GM23338 (cell line): ENCODE measurements at regions not wholly inside any gene's neighbourhood (a gene's known extent, or its start where the extent isn't known, plus 50 kb on each side); places are given as distances from the start of the nearest gene placed in this dataset.

Experiments used
- ATAC-seq: fragments of 200-7000 bp; cut with Tn5 transposase; 3 replicates; pipeline ENCODE4 v1.9.1; 2020
- DNase-seq: peaks from one replicate; pipeline ENCODE4 v3.0.0-alpha.2; 2015; ENCODE audit warnings: low spot score
- H2AFZ ChIP-seq: fragments of 200-600 bp; sonication (generic); 2 replicates; pipeline ENCODE4 v1.8.0; 2016; ENCODE audit warnings: antibody characterized with exemption, mild to moderate bottlenecking, moderate library complexity
- H3F3A ChIP-seq: fragments of 200-600 bp; sonication (generic); replicated peaks from 2 replicates; pipeline ENCODE4 v1.8.0; 2017; ENCODE audit warnings: antibody characterized with exemption, mixed run types, low read depth
- H3K27ac ChIP-seq: fragments of 200-600 bp; sonication (generic); 2 replicates; pipeline ENCODE4 v1.6.1; 2016; ENCODE audit warnings: low read depth
- H3K27me3 ChIP-seq: fragments of 200-600 bp; sonication (generic); 2 replicates; pipeline ENCODE4 v1.8.0; 2016; ENCODE audit warnings: mild to moderate bottlenecking, mixed run types, moderate library complexity; ENCODE audit not compliant: insufficient read depth
- H3K36me3 ChIP-seq: fragments of 200-600 bp; sonication (generic); 2 replicates; pipeline ENCODE4 v1.8.0; 2016; ENCODE audit warnings: mild to moderate bottlenecking; ENCODE audit not compliant: insufficient read depth
- H3K4me1 ChIP-seq: fragments of 200-600 bp; sonication (generic); 2 replicates; pipeline ENCODE4 v1.8.0; 2016; ENCODE audit warnings: mild to moderate bottlenecking, moderate library complexity; ENCODE audit not compliant: insufficient read depth
- H3K4me2 ChIP-seq: fragments of 200-600 bp; sonication (generic); 2 replicates; pipeline ENCODE4 v1.7.1; 2017; ENCODE audit warnings: mixed run types
- H3K4me3 ChIP-seq: fragments of 200-600 bp; sonication (generic); 2 replicates; pipeline ENCODE4 v1.6.1; 2016; ENCODE audit warnings: mixed run types
- H3K79me2 ChIP-seq: fragments of 200-600 bp; sonication (generic); replicated peaks from 2 replicates; pipeline ENCODE4 v1.8.0; 2017; ENCODE audit warnings: mild to moderate bottlenecking; ENCODE audit not compliant: insufficient read depth
- H3K9me2 ChIP-seq: fragments of 200-600 bp; sonication (generic); 2 replicates; pipeline ENCODE4 v1.8.0; 2017; ENCODE audit not compliant: insufficient read depth
- H4K20me1 ChIP-seq: fragments of 200-600 bp; sonication (generic); replicated peaks from 2 replicates; pipeline ENCODE4 v1.8.0; 2017; ENCODE audit warnings: mild to moderate bottlenecking; ENCODE audit not compliant: insufficient read depth
- H3K27ac Mint-ChIP-seq: 2 replicates; pipeline ENCODE4 v1.8.0; 2020; ENCODE audit warnings: inconsistent platforms, mild to moderate bottlenecking, moderate library complexity, mixed read lengths
- H3K27me3 Mint-ChIP-seq: 3 replicates; pipeline ENCODE4 v1.8.0; 2022; ENCODE audit warnings: low read depth, mild to moderate bottlenecking, moderate library complexity, mixed read lengths, inconsistent platforms; ENCODE audit not compliant: insufficient read depth, poor library complexity
- H3K36me3 Mint-ChIP-seq: 3 replicates; pipeline ENCODE4 v1.8.0; 2021; ENCODE audit warnings: low read depth, mild to moderate bottlenecking, inconsistent platforms, moderate library complexity, mixed read lengths
- H3K4me1 Mint-ChIP-seq: 3 replicates; pipeline ENCODE4 v1.8.0; 2020; ENCODE audit warnings: mild to moderate bottlenecking, inconsistent platforms, mixed read lengths
- H3K4me3 Mint-ChIP-seq: 3 replicates; pipeline ENCODE4 v1.8.0; 2021; ENCODE audit warnings: moderate library complexity, mild to moderate bottlenecking, inconsistent platforms, mixed read lengths
- H3K9me3 Mint-ChIP-seq: 3 replicates; pipeline ENCODE4 v1.8.0; 2020; ENCODE audit warnings: moderate library complexity, mild to moderate bottlenecking, inconsistent platforms, mixed read lengths
- CREB1 ChIP-seq: fragments of 250-450 bp; sonication (Bioruptor Pico); IDR thresholded peaks from 2 replicates; pipeline ENCODE4 v1.5.0; 2020; ENCODE audit warnings: low read depth, mild to moderate bottlenecking, moderate library complexity
- ETS1 ChIP-seq: IDR thresholded peaks from 2 replicates; pipeline ENCODE4 v1.6.1; 2016; ENCODE audit warnings: antibody characterized with exemption
- EZH2 ChIP-seq: fragments of 200-600 bp; sonication (generic); IDR thresholded peaks from one replicate; pipeline ENCODE4 v1.8.0; 2017; ENCODE audit warnings: antibody characterized with exemption, mild to moderate bottlenecking, low read depth; ENCODE audit not compliant: unreplicated experiment
- EZH2phosphoT487 ChIP-seq: fragments of 200-600 bp; sonication (generic); IDR thresholded peaks from one replicate; pipeline ENCODE4 v1.8.1; 2018; ENCODE audit warnings: antibody characterized with exemption; ENCODE audit not compliant: unreplicated experiment
- JUNB ChIP-seq: IDR thresholded peaks from one replicate; pipeline ENCODE4 v1.6.1; 2016; ENCODE audit warnings: antibody characterized with exemption; ENCODE audit not compliant: unreplicated experiment
- NANOG ChIP-seq: IDR thresholded peaks from 2 replicates; pipeline ENCODE4 v1.6.1; 2016; ENCODE audit warnings: antibody characterized with exemption, borderline replicate concordance
- REST ChIP-seq: IDR thresholded peaks from one replicate; pipeline ENCODE4 v1.6.1; 2018; ENCODE audit warnings: antibody characterized with exemption; ENCODE audit not compliant: unreplicated experiment
- STAT1 ChIP-seq: IDR thresholded peaks from one replicate; pipeline ENCODE4 v1.6.1; 2016; ENCODE audit warnings: antibody characterized with exemption; ENCODE audit not compliant: unreplicated experiment
- ZNF114 ChIP-seq: fragments of 250-450 bp; sonication (Bioruptor Pico); IDR thresholded peaks from 2 replicates; pipeline ENCODE4 v1.5.0; 2020; ENCODE audit warnings: mild to moderate bottlenecking, moderate library complexity
- ZNF331 ChIP-seq: fragments of 250-450 bp; sonication (Bioruptor Pico); IDR thresholded peaks from 2 replicates; pipeline ENCODE4 v1.5.0; 2020; ENCODE audit warnings: low read depth, mild to moderate bottlenecking, moderate library complexity
- ZNF462 ChIP-seq: fragments of 250-450 bp; sonication (Bioruptor Pico); IDR thresholded peaks from 2 replicates; pipeline ENCODE4 v1.5.0; 2020; ENCODE audit warnings: mild to moderate bottlenecking, moderate library complexity

- no peak overlapping the region for H2AFZ ChIP-seq
- no peak for TF ChIP-seq EZH2phosphoT487
- no peak for TF ChIP-seq ETS1
- no peak for TF ChIP-seq REST
- no peak for TF ChIP-seq NANOG
- TF ChIP-seq CREB1 (CRISPR knock-in tag) = no peak
- TF ChIP-seq STAT1 = no peak
- no peak for TF ChIP-seq ZNF331 (CRISPR knock-in tag)
- H3K79me2 ChIP-seq = no peaks in the 10 kb centered on the region
- no peak overlapping the region for H3K4me3 ChIP-seq
- no peak overlapping the region for H3K4me3 Mint-ChIP-seq
- H4K20me1 ChIP-seq = no peaks in the 10 kb centered on the region
- no peaks in the 10 kb centered on the region for H3K27me3 ChIP-seq
- ATAC-seq (no peak), DNase-seq (no peak)
- peaks cover 15% of the 10 kb centered on the region for H3K9me3 Mint-ChIP-seq
- no peaks in the 10 kb centered on the region for H3K4me1 ChIP-seq
- H3K4me2 ChIP-seq = no peak overlapping the region
- H3K36me3 ChIP-seq = no peaks in the 10 kb centered on the region
- no peak overlapping the region for H3K27ac ChIP-seq
- peaks cover 2% of the 10 kb centered on the region for H3K27me3 Mint-ChIP-seq
- H3K27ac Mint-ChIP-seq = no peak overlapping the region
- H3K4me1 Mint-ChIP-seq = peaks cover 2% of the 10 kb centered on the region; the same call in 1 of the 3 replicates
- H3K9me2 ChIP-seq = no peaks in the 10 kb centered on the region
- no peaks in the 10 kb centered on the region for H3F3A ChIP-seq
- H3K36me3 Mint-ChIP-seq = no peaks in the 10 kb centered on the region; the same call in 2 of the 3 replicates
Measured at GRCh38 chr11:39809833-39810232, 1649.6 kb downstream of the LRRC4C start.

GRCh38 chr11:39807904-39808303 is 1651.5 kb downstream of the LRRC4C start:
- Mint-ChIP-seq H3K27me3 (peaks cover 2% of the 10 kb centered on the region), H3K36me3 (no peaks in the 10 kb centered on the region; the same call in 2 of the 3 replicates), H3K4me3 (no peak overlapping the region), H3K9me3 (peaks cover 11% of the 10 kb centered on the region), H3K4me1 (peaks cover 2% of the 10 kb centered on the region; the same call in 1 of the 3 replicates), H3K27ac (no peak overlapping the region)
- no peak overlapping the region for H2AFZ ChIP-seq
- H3K4me1 ChIP-seq = no peaks in the 10 kb centered on the region
- no peaks in the 10 kb centered on the region for H3K36me3 ChIP-seq
- no peaks in the 10 kb centered on the region for H3K9me2 ChIP-seq
- no peaks in the 10 kb centered on the region for H3K27me3 ChIP-seq
- no peak overlapping the region for H3K4me3 ChIP-seq
- no peaks in the 10 kb centered on the region for H3K79me2 ChIP-seq
- H4K20me1 ChIP-seq = no peaks in the 10 kb centered on the region
- H3K27ac ChIP-seq = no peak overlapping the region
- ATAC-seq (no peak), DNase-seq (no peak)
- H3F3A ChIP-seq = no peaks in the 10 kb centered on the region
- no peak overlapping the region for H3K4me2 ChIP-seq
- no peak for TF ChIP-seq ZNF462 (CRISPR knock-in tag)
- no peak for TF ChIP-seq CREB1 (CRISPR knock-in tag)
- no peak for TF ChIP-seq STAT1
- TF ChIP-seq ZNF114 (CRISPR knock-in tag) = no peak
- no peak for TF ChIP-seq EZH2
- TF ChIP-seq EZH2phosphoT487 = no peak
- no peak for TF ChIP-seq JUNB
